GM13976 (cell line): ENCODE measurements at regions not wholly inside any gene's neighbourhood (a gene's known extent, or its start where the extent isn't known, plus 50 kb on each side); places are given as distances from the start of the nearest gene placed in this dataset.
"Not testable (repeated sequence)": the region's sequence is repeated elsewhere in the genome, so short reads cannot be mapped to it uniquely, and the experiment has no call there.

Experiments used
- DNase-seq: peaks from one replicate; pipeline ENCODE4 v3.0.0; 2012; ENCODE audit warnings: low spot score
- in situ Hi-C: fragments of 300-500 bp; cut with MboI; formaldehyde crosslinking; loops from one replicate; pipeline ENCODE4 v1.12.0; 2022; ENCODE audit warnings: low sequenced_read_pairs, mixed read lengths, inconsistent platforms; ENCODE audit not compliant: unreplicated experiment
- TF ChIP-seq, protein P1 (sequence below): IDR thresholded peaks from 2 replicates; pipeline ENCODE4 v1.5.1; 2012; ENCODE audit warnings: borderline replicate concordance, mild to moderate bottlenecking; ENCODE audit not compliant: insufficient read depth; ENCODE audit errors: extremely low read depth, missing control alignments, control extremely low read depth

DNA sequence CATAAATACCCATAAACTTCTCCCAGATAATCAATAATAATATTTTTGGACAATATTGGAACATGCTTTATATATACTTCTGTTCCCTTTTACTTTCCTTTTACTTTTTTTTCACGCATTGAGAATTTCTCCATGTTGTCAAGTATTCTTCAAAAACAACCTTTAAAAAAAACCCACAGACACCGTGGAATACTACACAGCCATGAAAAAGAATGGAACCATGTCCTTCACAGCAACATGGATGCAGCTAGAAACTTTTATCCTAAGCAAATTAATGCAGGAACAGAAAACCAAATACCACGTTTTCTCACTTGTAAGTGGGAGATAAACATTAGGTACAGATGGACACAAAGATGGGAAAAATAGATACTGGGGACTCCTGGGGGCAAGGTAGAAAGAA, 854.7 kb downstream of the TBC1D22A start:
- in situ Hi-C loops = no loop called here
- no peak for DNase-seq
- TF ChIP-seq, protein P1, sequence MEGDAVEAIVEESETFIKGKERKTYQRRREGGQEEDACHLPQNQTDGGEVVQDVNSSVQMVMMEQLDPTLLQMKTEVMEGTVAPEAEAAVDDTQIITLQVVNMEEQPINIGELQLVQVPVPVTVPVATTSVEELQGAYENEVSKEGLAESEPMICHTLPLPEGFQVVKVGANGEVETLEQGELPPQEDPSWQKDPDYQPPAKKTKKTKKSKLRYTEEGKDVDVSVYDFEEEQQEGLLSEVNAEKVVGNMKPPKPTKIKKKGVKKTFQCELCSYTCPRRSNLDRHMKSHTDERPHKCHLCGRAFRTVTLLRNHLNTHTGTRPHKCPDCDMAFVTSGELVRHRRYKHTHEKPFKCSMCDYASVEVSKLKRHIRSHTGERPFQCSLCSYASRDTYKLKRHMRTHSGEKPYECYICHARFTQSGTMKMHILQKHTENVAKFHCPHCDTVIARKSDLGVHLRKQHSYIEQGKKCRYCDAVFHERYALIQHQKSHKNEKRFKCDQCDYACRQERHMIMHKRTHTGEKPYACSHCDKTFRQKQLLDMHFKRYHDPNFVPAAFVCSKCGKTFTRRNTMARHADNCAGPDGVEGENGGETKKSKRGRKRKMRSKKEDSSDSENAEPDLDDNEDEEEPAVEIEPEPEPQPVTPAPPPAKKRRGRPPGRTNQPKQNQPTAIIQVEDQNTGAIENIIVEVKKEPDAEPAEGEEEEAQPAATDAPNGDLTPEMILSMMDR = no peak

DNA sequence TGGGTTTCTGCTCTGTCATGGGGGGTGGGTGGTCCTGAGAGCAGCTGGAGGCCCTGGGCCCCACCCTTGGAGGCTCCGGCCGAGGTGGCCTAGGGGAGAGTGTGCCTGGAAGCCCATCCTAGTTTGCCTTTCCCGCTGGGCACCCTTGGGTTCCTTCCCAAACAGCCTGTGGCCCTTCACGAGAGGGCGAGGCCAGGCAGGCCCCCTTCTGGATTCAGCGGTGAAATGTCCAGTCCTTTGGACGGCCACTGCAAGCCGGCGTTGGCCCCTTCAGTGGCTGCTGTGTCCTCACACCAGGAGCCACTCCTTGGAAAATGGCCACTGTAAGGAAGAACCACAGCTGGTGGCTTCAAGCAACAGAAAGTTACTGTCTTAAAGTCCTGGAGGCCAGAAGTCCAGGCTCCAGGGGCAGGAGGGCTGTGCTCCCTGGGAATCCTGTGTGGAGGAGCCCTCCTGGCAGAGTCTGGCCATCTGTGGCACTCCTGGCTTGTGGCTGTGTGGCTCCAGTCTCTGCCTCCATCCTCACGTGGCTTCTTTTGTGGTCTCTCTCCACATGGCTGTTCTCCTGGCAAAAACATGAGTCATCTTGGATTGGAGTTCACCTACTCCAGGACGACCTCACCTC, 854.1 kb downstream of the TBC1D22A start:
- TF ChIP-seq, protein P1 = no peak
- in situ Hi-C loops = no loop called here
- DNase-seq = no peak

DNA sequence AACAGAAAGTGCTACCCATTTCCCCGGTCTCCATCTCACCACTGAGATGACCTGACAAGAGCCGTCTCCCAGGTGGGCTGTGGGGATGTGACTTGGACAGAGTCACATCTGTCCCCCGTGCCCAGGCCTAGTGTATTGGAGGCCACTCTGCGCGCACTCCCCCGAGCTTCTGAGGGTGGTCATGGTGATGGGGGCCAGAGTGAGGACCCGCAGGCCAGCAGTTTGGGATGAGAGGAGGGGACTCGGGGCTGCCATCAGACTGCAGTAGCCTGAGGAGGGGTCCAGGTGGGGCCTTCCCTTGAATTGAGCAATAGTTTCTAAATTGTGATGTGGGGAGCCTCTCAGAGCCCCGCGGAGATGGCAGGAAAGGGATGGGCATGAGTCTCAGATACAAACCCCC, 852.6 kb downstream of the TBC1D22A start:
- in situ Hi-C loops = no loop called here
- TF ChIP-seq, protein P1 = no peak
- DNase-seq = no peak

DNA sequence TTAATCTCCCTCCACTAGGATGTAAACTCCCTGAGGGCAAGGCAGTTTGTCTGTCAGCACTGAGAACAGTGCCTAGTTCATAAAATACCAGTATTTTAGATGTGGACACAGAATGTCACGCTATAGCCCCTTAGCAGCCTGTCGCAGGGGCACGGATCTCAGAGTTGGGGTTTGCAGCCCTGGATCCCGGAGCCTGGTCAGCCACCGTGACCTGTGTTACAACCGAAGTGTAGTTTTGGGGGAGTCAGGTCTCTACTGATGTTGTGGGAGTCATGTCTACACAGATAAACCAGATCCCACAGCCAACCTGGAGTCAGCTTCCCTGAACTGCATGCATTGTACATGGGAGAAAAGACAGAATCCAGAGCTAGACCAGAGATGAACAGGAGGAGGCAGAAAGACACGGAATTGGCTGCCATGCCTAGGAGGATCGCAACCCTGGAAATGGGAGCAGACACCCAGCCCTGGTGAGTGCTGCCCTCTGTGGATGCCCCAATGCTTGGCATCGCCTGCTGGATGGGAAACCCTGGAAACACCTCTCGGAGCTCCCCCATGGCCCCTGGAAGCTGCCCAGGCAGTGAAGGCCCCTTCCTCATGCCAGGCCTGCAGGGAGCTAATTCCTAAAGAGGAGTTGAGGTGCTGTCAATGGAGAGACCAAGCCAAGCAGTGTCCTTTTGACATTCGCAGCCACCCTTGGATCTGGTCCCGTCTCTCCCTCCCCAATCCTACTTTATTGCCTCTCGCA, 851.3 kb downstream of the TBC1D22A start:
- DNase-seq = no peak
- in situ Hi-C loops = no loop called here
- TF ChIP-seq, protein P1 = no peak

DNA sequence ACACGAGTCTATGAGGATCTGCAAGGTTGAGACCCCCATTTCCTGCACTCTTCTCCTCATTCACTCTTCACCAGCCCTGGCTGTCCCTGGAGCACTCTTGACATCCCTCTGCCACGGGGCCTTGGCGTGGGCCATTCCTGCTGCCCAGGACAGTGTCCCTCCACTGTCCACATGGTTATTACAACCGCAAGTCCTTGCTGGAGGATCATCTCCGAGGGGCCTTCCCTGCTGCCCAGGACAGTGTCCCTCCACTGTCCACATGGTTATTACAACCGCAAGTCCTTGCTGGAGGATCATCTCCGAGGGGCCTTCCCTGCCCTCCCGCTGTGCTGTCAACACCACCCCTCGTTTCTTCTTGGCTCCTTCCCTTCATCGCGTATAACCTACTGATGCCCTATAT, 850.7 kb downstream of the TBC1D22A start:
- DNase-seq, in situ Hi-C loops: not testable (repeated sequence)

DNA sequence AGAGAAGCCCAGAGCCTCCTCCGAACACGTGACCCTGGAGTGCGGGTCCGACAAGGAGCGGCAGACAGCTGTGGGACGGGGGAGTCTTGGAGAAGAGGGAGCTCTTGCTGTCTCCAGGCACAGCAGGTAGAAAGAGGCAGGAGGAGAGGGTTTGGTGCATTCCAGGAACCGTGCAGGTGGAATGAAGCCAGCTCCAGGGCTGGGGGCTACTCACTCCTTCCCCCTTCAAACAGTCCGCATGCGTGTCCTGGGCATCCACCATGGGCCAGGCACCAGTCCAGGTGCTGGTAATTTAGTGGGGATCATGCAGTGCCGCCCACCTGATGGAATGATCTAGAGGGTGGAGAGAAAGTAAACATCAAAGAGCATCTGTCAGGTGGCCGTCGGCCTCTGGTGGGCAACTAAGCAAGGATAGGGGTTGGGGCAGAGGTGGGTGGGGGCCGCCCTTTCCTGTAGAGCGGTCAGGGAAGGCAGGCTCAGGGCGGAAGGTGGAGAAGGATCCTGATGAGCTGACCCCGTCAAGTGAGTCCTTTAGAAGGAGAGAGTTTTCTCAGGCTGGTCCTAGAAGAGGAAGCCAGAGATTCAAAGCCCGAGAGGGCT, 850.0 kb downstream of the TBC1D22A start:
- TF ChIP-seq, protein P1 = no peak
- DNase-seq = no peak

DNA sequence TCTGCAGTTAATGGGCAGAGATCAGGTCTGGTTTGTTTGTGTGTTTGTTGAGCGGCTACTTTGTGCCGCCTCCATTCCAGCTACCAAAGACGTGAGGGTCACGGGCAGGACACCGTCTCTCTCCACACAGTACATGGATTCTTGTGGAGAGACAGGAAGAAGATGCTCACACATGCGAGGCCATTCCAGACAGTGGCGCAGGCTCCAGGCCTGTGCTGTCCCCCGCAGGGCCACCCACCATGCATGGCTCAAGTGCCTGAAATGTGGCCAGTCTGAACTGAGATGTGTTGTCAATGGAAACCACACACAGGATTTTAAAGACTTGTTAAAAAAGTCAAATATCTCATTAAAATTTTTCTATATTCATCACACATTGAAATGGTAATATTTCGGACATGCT, 848.3 kb downstream of the TBC1D22A start:
- in situ Hi-C loops = no loop called here
- no peak for DNase-seq
- TF ChIP-seq, protein P1 = no peak

More for the DNA sequence above, 850.0 kb downstream of the TBC1D22A start:
- in situ Hi-C loops = no loop called here
